Calu3 (cell line): ENCODE measurements at regions not wholly inside any gene's neighbourhood (a gene's known extent, or its start where the extent isn't known, plus 50 kb on each side); places are given as distances from the start of the nearest gene placed in this dataset.

Experiments
- BruUV-seq: library from RNA; stranded (reverse); fragments of 400-500 nt; replicated peaks from 2 replicates; lab custom pipeline; 2021; lab: Mats Ljungman, UMichigan
- CTCF ChIA-PET: fragments of 300-600 bp; sonication (Branson Sonifier 250); formaldehyde crosslinking; loops from one replicate; lab custom pipeline; 2022; ENCODE audit warnings: antibody characterized with exemption; lab: Charles Lee
- DNase-seq: peaks from one replicate; pipeline ENCODE4 v3.0.0; 2022
- H3K27ac Mint-ChIP-seq: one replicate; pipeline ENCODE4 v1.8.0; 2022; ENCODE audit warnings: mixed read lengths; ENCODE audit not compliant: unreplicated experiment
- H3K27me3 Mint-ChIP-seq: one replicate; pipeline ENCODE4 v1.8.0; 2022; ENCODE audit warnings: mixed read lengths; ENCODE audit not compliant: unreplicated experiment
- H3K36me3 Mint-ChIP-seq: one replicate; pipeline ENCODE4 v1.8.0; 2022; ENCODE audit warnings: mild to moderate bottlenecking, moderate library complexity, mixed read lengths; ENCODE audit not compliant: insufficient read depth, unreplicated experiment
- H3K4me1 Mint-ChIP-seq: one replicate; pipeline ENCODE4 v1.8.0; 2022; ENCODE audit warnings: mild to moderate bottlenecking, low read depth, mixed read lengths; ENCODE audit not compliant: unreplicated experiment
- H3K4me3 Mint-ChIP-seq: one replicate; pipeline ENCODE4 v1.8.0; 2022; ENCODE audit warnings: mild to moderate bottlenecking, low read depth, moderate library complexity, mixed read lengths; ENCODE audit not compliant: unreplicated experiment
- H3K9me3 Mint-ChIP-seq: one replicate; pipeline ENCODE4 v1.8.0; 2022; ENCODE audit warnings: low read depth, mixed read lengths; ENCODE audit not compliant: unreplicated experiment
- CTCF ChIP-seq: fragments of 200-600 bp; IDR thresholded peaks from one replicate; pipeline ENCODE4 v1.8.0; 2022; ENCODE audit warnings: antibody characterized with exemption; ENCODE audit not compliant: unreplicated experiment
- intact Hi-C: fragments of 100-400 bp; cut with micrococcal nuclease; formaldehyde crosslinking; loops from one replicate; pipeline ENCODE4 v1.10.0; 2022; ENCODE audit not compliant: unreplicated experiment

- CTCF ChIA-PET = no interaction called here
- Mint-ChIP-seq H3K27ac (no peak overlapping the region), H3K4me1 (no peaks in the 10 kb centered on the region), H3K4me3 (no peak overlapping the region), H3K27me3 (no peaks in the 10 kb centered on the region), H3K9me3 (peaks cover 38% of the 10 kb centered on the region), H3K36me3 (no peaks in the 10 kb centered on the region)
- intact Hi-C loops = no loop called here
- no peak for DNase-seq
- no peak for TF ChIP-seq CTCF
- no TSS peak for BruUV-seq
Measured at GRCh38 chr18:78232196-78232595, 747.4 kb upstream of the SALL3 start.

GRCh38 chr18:78237864-78238263, 741.8 kb upstream of the SALL3 start:
- Mint-ChIP-seq H3K27ac (peak overlapping the region; percentile 28), H3K4me1 (no peaks in the 10 kb centered on the region), H3K27me3 (no peaks in the 10 kb centered on the region), H3K4me3 (no peak overlapping the region), H3K9me3 (peaks cover 30% of the 10 kb centered on the region), H3K36me3 (peaks cover 7% of the 10 kb centered on the region)
- intact Hi-C loops = no loop called here
- DNase-seq = no peak
- no peak for TF ChIP-seq CTCF
- CTCF ChIA-PET = no interaction called here
- no TSS peak for BruUV-seq

GRCh38 chr18:78238404-78239089, 741.1 kb upstream of the SALL3 start:
- no peak for TF ChIP-seq CTCF
- BruUV-seq = no TSS peak
- intact Hi-C loops = no loop called here
- Mint-ChIP-seq H3K36me3 (peaks cover 7% of the 10 kb centered on the region), H3K9me3 (peaks cover 33% of the 10 kb centered on the region), H3K27me3 (no peaks in the 10 kb centered on the region), H3K4me3 (no peak overlapping the region), H3K4me1 (no peaks in the 10 kb centered on the region), H3K27ac (peak overlapping the region; percentile 28)
- DNase-seq = no peak
- CTCF ChIA-PET = no interaction called here

- H3K4me1 Mint-ChIP-seq = no peaks in the 10 kb centered on the region
- H3K4me3 Mint-ChIP-seq = no peak overlapping the region
- H3K9me3 Mint-ChIP-seq = peaks cover 35% of the 10 kb centered on the region
- H3K27me3 Mint-ChIP-seq = no peaks in the 10 kb centered on the region
- intact Hi-C loops = no loop called here
- no peak for TF ChIP-seq CTCF
- no peak for DNase-seq
- H3K36me3 Mint-ChIP-seq = peaks cover 7% of the 10 kb centered on the region
- CTCF ChIA-PET = no interaction called here
- no TSS peak for BruUV-seq
- H3K27ac Mint-ChIP-seq = no peak overlapping the region
Measured at GRCh38 chr18:78239090-78239457, 740.5 kb upstream of the SALL3 start.
